ENCODE measurements at regions not wholly inside any gene's neighbourhood (a gene's known extent, or its start where the extent isn't known, plus 50 kb on each side); places are given as distances from the start of the nearest gene placed in this dataset.

- H3K36me3 ChIP-seq (ENCODE audit: control insufficient read depth, insufficient read depth, low read length) = no peaks in the 10 kb centered on the region
- H3K4me3 ChIP-seq = no peak overlapping the region
- 0% methylated on average over 3 of the region's 3 CpGs for WGBS (ENCODE audit: insufficient coverage, low coverage, missing lambda C conversion rate)
- no peaks in the 10 kb centered on the region for H3K79me2 ChIP-seq (ENCODE audit: control insufficient read depth, insufficient read depth, low read length)
- no peak overlapping the region for H3K9ac ChIP-seq (ENCODE audit: insufficient read depth in 1 of 2, low read depth in 2 of 2, low read length in 2 of 2)
- DNase-seq (ENCODE audit: extremely low read depth in 1 of 4, low spot score in 3 of 4) = no peak
- in situ Hi-C loops (cut with MboI) = no loop called here
- no peak overlapping the region for H3K27ac ChIP-seq (ENCODE audit: extremely low read depth, low read depth, low read length)
- CTCF ChIA-PET (ENCODE audit: low intra/inter-chr PET ratio) = no interaction called here
- POLR2A ChIA-PET = no interaction called here
- no peak overlapping the region for H2AFZ ChIP-seq (ENCODE audit: low read depth, low read length)
- H3K4me2 ChIP-seq (ENCODE audit: insufficient read depth, low read length) = no peak overlapping the region
- H3K9me3 ChIP-seq (replicated peaks; ENCODE audit: control insufficient read depth, insufficient read depth, low read depth, low read length) = no peaks in the 10 kb centered on the region
- BruUV-seq (replicated peaks) = no TSS peak
- FAIRE-seq = no peak
- no peak for ATAC-seq
- intact Hi-C loops (cut with micrococcal nuclease) = no loop called here
- H3K9me1 ChIP-seq (ENCODE audit: control insufficient read depth, insufficient read depth, low read length) = no peaks in the 10 kb centered on the region
- no peaks in the 10 kb centered on the region for H4K20me1 ChIP-seq (replicated peaks; ENCODE audit: control insufficient read depth, insufficient read depth, low read length)
- TF ChIP-seq DMBX1 (CRISPR knock-in tag; IDR thresholded peaks at IDR 0.05; ENCODE audit: borderline replicate concordance) (no peak), CBFB (CRISPR knock-in tag; IDR thresholded peaks at IDR 0.05) (no peak), ZNF449 (CRISPR knock-in tag; IDR thresholded peaks at IDR 0.05) (no peak), EHMT2 (IDR thresholded peaks at IDR 0.05) (no peak), IRF9 (tag; IDR thresholded peaks at IDR 0.05) (no peak), TCF15 (CRISPR knock-in tag; IDR thresholded peaks at IDR 0.05) (no peak), KLF1 (tag; IDR thresholded peaks at IDR 0.05) (no peak), ZBTB8A (IDR thresholded peaks at IDR 0.05; ENCODE audit: partially characterized antibody) (no peak), CTCFL (IDR thresholded peaks at IDR 0.05; ENCODE audit: borderline replicate concordance, insufficient read depth, low read depth, low read length, poor library complexity, severe bottlenecking) (no peak), TCF7L2 (IDR thresholded peaks at IDR 0.05; ENCODE audit: low read depth, low read length) (no peak), ARID1B (IDR thresholded peaks at IDR 0.05) (no peak), ADNP (tag; IDR thresholded peaks at IDR 0.05) (no peak), HMGN3 (IDR thresholded peaks at IDR 0.05; ENCODE audit: borderline replicate concordance, extremely low read depth, insufficient read length, low read depth, low read length) (no peak), ZNF699 (CRISPR knock-in tag; IDR thresholded peaks at IDR 0.05; ENCODE audit: insufficient replicate concordance) (no peak), ELF4 (CRISPR knock-in tag; IDR thresholded peaks at IDR 0.05) (no peak)
- H3K27me3 ChIP-seq (ENCODE audit: control insufficient read depth in 2 of 2, insufficient read depth in 2 of 2, low read length in 2 of 2) = no peaks in the 10 kb centered on the region
- H3K4me1 ChIP-seq (replicated peaks in 1 of 2; ENCODE audit: control insufficient read depth in 2 of 2, insufficient read depth in 2 of 2, low read length in 2 of 2) = no peaks in the 10 kb centered on the region
These were observed 277.4 kb downstream of the PAPSS1 start for GRCh38 chr4:107442538-107443111.

Measured in K562 (cell line).